ENCODE measurements at regions not wholly inside any gene's neighbourhood (a gene's known extent, or its start where the extent isn't known, plus 50 kb on each side); places are given as distances from the start of the nearest gene placed in this dataset.

DNA sequence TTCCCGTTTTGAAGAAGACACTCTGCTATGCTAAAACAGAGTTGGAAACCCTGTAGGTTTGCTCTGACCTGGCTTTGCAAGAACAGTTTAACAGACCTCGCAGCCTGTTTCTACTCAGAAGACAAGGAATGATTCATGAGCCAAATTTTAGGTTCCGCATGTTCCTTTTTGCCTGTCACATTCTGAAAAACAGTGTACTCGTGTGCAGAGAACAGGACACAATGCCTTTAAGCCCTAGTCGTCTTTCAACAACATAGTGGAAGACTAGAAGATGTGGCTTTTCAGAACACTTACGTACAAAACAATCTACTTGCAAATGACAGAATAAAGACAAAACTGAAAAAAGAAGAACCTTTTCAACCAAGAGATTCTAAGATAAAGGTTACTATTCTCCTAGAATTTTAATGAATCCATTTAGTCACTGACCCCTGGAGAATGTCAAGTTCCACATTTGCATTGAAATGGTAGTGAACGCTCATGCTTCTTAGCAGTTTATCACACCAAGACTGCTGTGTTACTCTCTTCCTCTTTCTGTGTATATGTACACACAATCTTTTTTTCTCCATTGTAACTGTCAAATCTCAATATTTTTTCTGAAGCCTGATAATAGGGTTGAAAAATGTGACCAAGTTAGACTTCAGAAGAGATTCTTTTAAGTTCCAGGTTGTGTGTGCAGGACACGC lies 220.7 kb upstream of the NRSN1 start:
- TF ChIP-seq, protein P1, sequence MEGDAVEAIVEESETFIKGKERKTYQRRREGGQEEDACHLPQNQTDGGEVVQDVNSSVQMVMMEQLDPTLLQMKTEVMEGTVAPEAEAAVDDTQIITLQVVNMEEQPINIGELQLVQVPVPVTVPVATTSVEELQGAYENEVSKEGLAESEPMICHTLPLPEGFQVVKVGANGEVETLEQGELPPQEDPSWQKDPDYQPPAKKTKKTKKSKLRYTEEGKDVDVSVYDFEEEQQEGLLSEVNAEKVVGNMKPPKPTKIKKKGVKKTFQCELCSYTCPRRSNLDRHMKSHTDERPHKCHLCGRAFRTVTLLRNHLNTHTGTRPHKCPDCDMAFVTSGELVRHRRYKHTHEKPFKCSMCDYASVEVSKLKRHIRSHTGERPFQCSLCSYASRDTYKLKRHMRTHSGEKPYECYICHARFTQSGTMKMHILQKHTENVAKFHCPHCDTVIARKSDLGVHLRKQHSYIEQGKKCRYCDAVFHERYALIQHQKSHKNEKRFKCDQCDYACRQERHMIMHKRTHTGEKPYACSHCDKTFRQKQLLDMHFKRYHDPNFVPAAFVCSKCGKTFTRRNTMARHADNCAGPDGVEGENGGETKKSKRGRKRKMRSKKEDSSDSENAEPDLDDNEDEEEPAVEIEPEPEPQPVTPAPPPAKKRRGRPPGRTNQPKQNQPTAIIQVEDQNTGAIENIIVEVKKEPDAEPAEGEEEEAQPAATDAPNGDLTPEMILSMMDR (IDR thresholded peaks at IDR 0.05; ENCODE audit: poor library complexity, severe bottlenecking): no peak
- TF ChIP-seq, protein P2, sequence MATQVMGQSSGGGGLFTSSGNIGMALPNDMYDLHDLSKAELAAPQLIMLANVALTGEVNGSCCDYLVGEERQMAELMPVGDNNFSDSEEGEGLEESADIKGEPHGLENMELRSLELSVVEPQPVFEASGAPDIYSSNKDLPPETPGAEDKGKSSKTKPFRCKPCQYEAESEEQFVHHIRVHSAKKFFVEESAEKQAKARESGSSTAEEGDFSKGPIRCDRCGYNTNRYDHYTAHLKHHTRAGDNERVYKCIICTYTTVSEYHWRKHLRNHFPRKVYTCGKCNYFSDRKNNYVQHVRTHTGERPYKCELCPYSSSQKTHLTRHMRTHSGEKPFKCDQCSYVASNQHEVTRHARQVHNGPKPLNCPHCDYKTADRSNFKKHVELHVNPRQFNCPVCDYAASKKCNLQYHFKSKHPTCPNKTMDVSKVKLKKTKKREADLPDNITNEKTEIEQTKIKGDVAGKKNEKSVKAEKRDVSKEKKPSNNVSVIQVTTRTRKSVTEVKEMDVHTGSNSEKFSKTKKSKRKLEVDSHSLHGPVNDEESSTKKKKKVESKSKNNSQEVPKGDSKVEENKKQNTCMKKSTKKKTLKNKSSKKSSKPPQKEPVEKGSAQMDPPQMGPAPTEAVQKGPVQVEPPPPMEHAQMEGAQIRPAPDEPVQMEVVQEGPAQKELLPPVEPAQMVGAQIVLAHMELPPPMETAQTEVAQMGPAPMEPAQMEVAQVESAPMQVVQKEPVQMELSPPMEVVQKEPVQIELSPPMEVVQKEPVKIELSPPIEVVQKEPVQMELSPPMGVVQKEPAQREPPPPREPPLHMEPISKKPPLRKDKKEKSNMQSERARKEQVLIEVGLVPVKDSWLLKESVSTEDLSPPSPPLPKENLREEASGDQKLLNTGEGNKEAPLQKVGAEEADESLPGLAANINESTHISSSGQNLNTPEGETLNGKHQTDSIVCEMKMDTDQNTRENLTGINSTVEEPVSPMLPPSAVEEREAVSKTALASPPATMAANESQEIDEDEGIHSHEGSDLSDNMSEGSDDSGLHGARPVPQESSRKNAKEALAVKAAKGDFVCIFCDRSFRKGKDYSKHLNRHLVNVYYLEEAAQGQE (IDR thresholded peaks at IDR 0.05; ENCODE audit: borderline replicate concordance): no peak
- TF ChIP-seq TAF1 (IDR thresholded peaks at IDR 0.05; ENCODE audit: low read depth) (no peak), EP300 (conservative IDR thresholded peaks at IDR 0.05; ENCODE audit: poor library complexity, severe bottlenecking) (no peak), EZH2 (IDR thresholded peaks at IDR 0.05; ENCODE audit: borderline replicate concordance, insufficient read depth, low read length, poor library complexity, severe bottlenecking) (no peak), MXI1 (conservative IDR thresholded peaks at IDR 0.05; ENCODE audit: poor library complexity, severe bottlenecking) (no peak)

All from neural cell (in vitro differentiated cells).